B cell (primary cell): ENCODE measurements at regions not wholly inside any gene's neighbourhood (a gene's known extent, or its start where the extent isn't known, plus 50 kb on each side); places are given as distances from the start of the nearest gene placed in this dataset.

Experiments used
- ATAC-seq: fragments of 200-7000 bp; cut with Tn5 transposase; one replicate; pipeline ENCODE4 v1.10.0; 2021; ENCODE audit warnings: low read depth, mild to moderate bottlenecking, moderate number of reproducible peaks, moderate library complexity
- CTCF ChIA-PET: fragments of 350-600 bp; sonication (Branson Sonifier 250); formaldehyde crosslinking; loops from one replicate; lab custom pipeline; 2021; ENCODE audit warnings: antibody characterized with exemption, inconsistent platforms; lab: Charles Lee
- POLR2A ChIA-PET: fragments of 350-600 bp; sonication (Branson Sonifier 250); formaldehyde crosslinking; loops from one replicate; lab custom pipeline; 2021; ENCODE audit warnings: antibody characterized with exemption; lab: Charles Lee
- DNase-seq: peaks from one replicate; pipeline ENCODE4 v3.0.0; 2013
- H2AFZ ChIP-seq: 2 replicates; pipeline ENCODE4 v1.6.1; 2012; ENCODE audit warnings: mild to moderate bottlenecking, low read depth, low read length; ENCODE audit not compliant: insufficient read depth, poor library complexity, severe bottlenecking
- H3K27ac ChIP-seq, 2 donors: 1 replicate in 1 of 2; 2 replicates in 1 of 2; pipeline ENCODE4 v1.5.1; 2012 to 2013; ENCODE audit warnings: low read length in 2 of 2, mild to moderate bottlenecking in 2 of 2, moderate library complexity in 1 of 2
- H3K27me3 ChIP-seq, 4 experiments: fragments of 200-600 bp in 1 of 4; sonication (generic) in 1 of 4; replicated peaks in 1 of 4; 1 replicate in 2 of 4; 2 replicates in 2 of 4; pipeline versions ENCODE4 v1.6.1 to v1.7.0; 2013 to 2016; ENCODE audit warnings: low read length in 3 of 4, mild to moderate bottlenecking in 2 of 4, mixed read lengths in 1 of 4, moderate library complexity in 1 of 4; ENCODE audit not compliant: insufficient read depth in 4 of 4, control insufficient read depth in 3 of 4; ENCODE audit errors: control extremely low read depth in 1 of 4
- H3K36me3 ChIP-seq, 2 experiments: replicated peaks in 1 of 2; 1 replicate in 1 of 2; 2 replicates in 1 of 2; pipeline versions ENCODE4 v1.6.1 to v1.7.1; 2013; ENCODE audit warnings: low read length in 1 of 2; ENCODE audit not compliant: insufficient read depth in 2 of 2, control insufficient read depth in 1 of 2; ENCODE audit errors: control extremely low read depth in 1 of 2, extremely low read depth in 1 of 2
- H3K4me1 ChIP-seq, 2 donors: fragments of 200-600 bp in 1 of 2; sonication (generic) in 1 of 2; 1 replicate in 1 of 2; 2 replicates in 1 of 2; pipeline versions ENCODE4 v1.5.1 to v1.6.1; 2013 to 2017; ENCODE audit warnings: low read length in 2 of 2; ENCODE audit not compliant: control insufficient read depth in 2 of 2, insufficient read depth in 2 of 2
- H3K4me2 ChIP-seq: replicated peaks from 2 replicates; pipeline ENCODE3; 2012; ENCODE audit warnings: mild to moderate bottlenecking, low read depth, low read length; ENCODE audit not compliant: poor library complexity, severe bottlenecking
- H3K4me3 ChIP-seq, 5 experiments: fragments of 200-600 bp in 1 of 5; sonication (generic) in 1 of 5; 1 replicate in 3 of 5; 2 replicates in 2 of 5; pipeline versions ENCODE4 v1.5.1 to v1.7.0; 2011 to 2016; ENCODE audit warnings: low read length in 4 of 5, mild to moderate bottlenecking in 4 of 5, low read depth in 2 of 5, control low read depth in 1 of 5, moderate library complexity in 1 of 5; ENCODE audit not compliant: insufficient read depth in 1 of 5; ENCODE audit errors: control extremely low read depth in 1 of 5, extremely low read depth in 1 of 5
- H3K79me2 ChIP-seq: fragments of 200-600 bp; sonication (generic); one replicate; pipeline ENCODE4 v1.6.0; 2016; ENCODE audit warnings: low read length; ENCODE audit not compliant: control insufficient read depth, insufficient read depth
- H3K9ac ChIP-seq: fragments of 200-600 bp; sonication (generic); 2 replicates; pipeline ENCODE4 v1.6.1; 2017; ENCODE audit warnings: mild to moderate bottlenecking, low read length, moderate library complexity
- H3K9me3 ChIP-seq, 3 donors: one replicate each; pipeline versions ENCODE4 v1.6.1 to v1.7.1; 2013; ENCODE audit warnings: low read length in 2 of 3; ENCODE audit not compliant: control insufficient read depth in 2 of 3, insufficient read depth in 1 of 3; ENCODE audit errors: control extremely low read depth in 1 of 3
- H4K20me1 ChIP-seq: 2 replicates; pipeline ENCODE4 v1.6.0; 2012; ENCODE audit warnings: mild to moderate bottlenecking, low read length; ENCODE audit not compliant: insufficient read depth, control insufficient read depth, poor library complexity, severe bottlenecking
- H3K27ac Mint-ChIP-seq: one replicate; pipeline ENCODE4 v1.8.0; 2021; ENCODE audit warnings: mixed read lengths
- H3K27me3 Mint-ChIP-seq: one replicate; pipeline ENCODE4 v1.8.0; 2021; ENCODE audit warnings: mixed read lengths
- H3K4me1 Mint-ChIP-seq: one replicate; pipeline ENCODE4 v1.8.0; 2021; ENCODE audit warnings: mixed read lengths
- H3K4me3 Mint-ChIP-seq: one replicate; pipeline ENCODE4 v1.8.0; 2021; ENCODE audit warnings: mixed read lengths
- H3K9me3 Mint-ChIP-seq: one replicate; pipeline ENCODE4 v1.8.0; 2022; ENCODE audit warnings: mixed read lengths; ENCODE audit not compliant: insufficient read depth
- CTCF ChIP-seq: fragments of 200-600 bp; IDR thresholded peaks from one replicate; pipeline ENCODE4 v1.8.0; 2022; ENCODE audit warnings: antibody characterized with exemption, mild to moderate bottlenecking
- EZH2 ChIP-seq: IDR thresholded peaks from 2 replicates; pipeline ENCODE4 v1.6.1; 2012; ENCODE audit warnings: borderline replicate concordance, low read depth, mild to moderate bottlenecking, moderate library complexity, low read length; ENCODE audit not compliant: insufficient read depth, poor library complexity, severe bottlenecking
- WGBS: methylation state at CpG from one replicate; pipeline ENCODE4 v1.1.5; 2013; ENCODE audit warnings: missing lambda C conversion rate; ENCODE audit not compliant: insufficient coverage; 5-methylcytosine and 5-hydroxymethylcytosine counted together
- intact Hi-C: fragments of 100-400 bp; cut with micrococcal nuclease; formaldehyde crosslinking; loops from one replicate; pipeline ENCODE4 v1.10.0; 2022

- no peak for DNase-seq
- Histone ChIP-seq H4K20me1 (no peaks in the 10 kb centered on the region), H2AFZ (no peak overlapping the region), H3K4me2 (no peak overlapping the region), H3K4me3 (no peak overlapping the region), H3K4me1 (no peaks in the 10 kb centered on the region), H3K9me3 (no peaks in the 10 kb centered on the region), H3K36me3 (no peaks in the 10 kb centered on the region), H3K27me3 (peaks cover 0 to 15% (median 2%) of the 10 kb centered on the region in 4 experiments), H3K9ac (no peak overlapping the region), H3K27ac (no peak overlapping the region), H3K79me2 (no peaks in the 10 kb centered on the region)
- ChIA-PET POLR2A (no interaction called here), CTCF (no interaction called here)
- H3K4me1 Mint-ChIP-seq: no peaks in the 10 kb centered on the region
- H3K4me3 Mint-ChIP-seq: no peak overlapping the region
- TF ChIP-seq CTCF: no peak
- no peak for TF ChIP-seq EZH2
- intact Hi-C loops: no loop called here
- no peak for ATAC-seq
- H3K27ac Mint-ChIP-seq: no peak overlapping the region
- peaks cover 33% of the 10 kb centered on the region for H3K27me3 Mint-ChIP-seq
- no peaks in the 10 kb centered on the region for H3K9me3 Mint-ChIP-seq
- 54% methylated on average over 5 of the region's 6 CpGs for WGBS
These were observed 202.4 kb upstream of the PMEPA1 start for GRCh38 chr20:57912227-57912582.

- Histone ChIP-seq H3K27me3 (peaks cover 0 to 17% (median 2%) of the 10 kb centered on the region in 4 experiments), H3K4me2 (no peak overlapping the region), H4K20me1 (no peaks in the 10 kb centered on the region), H3K9ac (no peak overlapping the region), H3K36me3 (no peaks in the 10 kb centered on the region), H3K4me1 (no peaks in the 10 kb centered on the region), H2AFZ (no peak overlapping the region), H3K4me3 (no peak overlapping the region), H3K9me3 (no peaks in the 10 kb centered on the region), H3K27ac (no peak overlapping the region), H3K79me2 (no peaks in the 10 kb centered on the region)
- Mint-ChIP-seq H3K4me1 (no peaks in the 10 kb centered on the region), H3K4me3 (no peak overlapping the region), H3K9me3 (no peaks in the 10 kb centered on the region), H3K27me3 (peaks cover 34% of the 10 kb centered on the region), H3K27ac (no peak overlapping the region)
- ChIA-PET POLR2A (no interaction called here), CTCF (no interaction called here)
- no peak for TF ChIP-seq EZH2
- TF ChIP-seq CTCF: no peak
- DNase-seq (no peak), ATAC-seq (no peak)
- WGBS: 80% methylated on average over 10 of the region's 14 CpGs
- intact Hi-C loops: no loop called here
These were observed 201.9 kb upstream of the PMEPA1 start for GRCh38 chr20:57911512-57912226.
